GM18511 (cell line): ENCODE measurements at regions not wholly inside any gene's neighbourhood (a gene's known extent, or its start where the extent isn't known, plus 50 kb on each side); places are given as distances from the start of the nearest gene placed in this dataset.
A peak's percentile ranks its signal among the peaks of the same experiment; 100 is the strongest.
"Not testable (repeated sequence)": the region's sequence is repeated elsewhere in the genome, so short reads cannot be mapped to it uniquely, and the experiment has no call there.

Experiments
- ATAC-seq: cut with Tn5 transposase; IDR thresholded peaks from one replicate; pipeline ENCODE4 v1.9.1; 2021; ENCODE audit warnings: mild to moderate bottlenecking, moderate library complexity; ENCODE audit not compliant: unreplicated experiment

- no peak for ATAC-seq
These were observed 178.0 kb downstream of the FOXG1 start for GRCh38 chr14:28944605-28945004.

GRCh38 chr14:28946267-28946666 lies 179.7 kb downstream of the FOXG1 start:
- ATAC-seq: no peak

- ATAC-seq: no peak
These were observed 182.9 kb downstream of the FOXG1 start for GRCh38 chr14:28949503-28949902.

GRCh38 chr14:28952161-28952560 lies 185.6 kb downstream of the FOXG1 start:
- no peak for ATAC-seq

- no peak for ATAC-seq
These were observed 186.1 kb downstream of the FOXG1 start for GRCh38 chr14:28952666-28953065.

GRCh38 chr14:28953973-28954372 lies 187.4 kb downstream of the FOXG1 start:
- no peak for ATAC-seq

- peak; percentile 95 for ATAC-seq
These were observed 200.0 kb downstream of the FOXG1 start for GRCh38 chr14:28966416-28967233.

- ATAC-seq: no peak
These were observed 208.5 kb downstream of the FOXG1 start for GRCh38 chr14:28975084-28975483.

GRCh38 chr14:28982228-28982627 lies 215.6 kb downstream of the FOXG1 start:
- no peak for ATAC-seq

GRCh38 chr14:28983279-28983678 lies 216.7 kb downstream of the FOXG1 start:
- peak; percentile 78 for ATAC-seq

- no peak for ATAC-seq
These were observed 220.9 kb downstream of the FOXG1 start for GRCh38 chr14:28987516-28987915.

GRCh38 chr14:28997196-28997595 lies 230.6 kb downstream of the FOXG1 start:
- ATAC-seq: not testable (repeated sequence)

GRCh38 chr14:28999656-29000055 lies 233.1 kb downstream of the FOXG1 start:
- no peak for ATAC-seq

- ATAC-seq: no peak
These were observed 239.1 kb downstream of the FOXG1 start for GRCh38 chr14:29005647-29006046.

GRCh38 chr14:29007990-29008389 lies 241.4 kb downstream of the FOXG1 start:
- ATAC-seq: no peak

GRCh38 chr14:29016050-29016900 lies 249.7 kb downstream of the FOXG1 start:
- peak; percentile 67 for ATAC-seq

GRCh38 chr14:29023505-29023904 lies 256.9 kb downstream of the FOXG1 start:
- ATAC-seq: not testable (repeated sequence)

- not testable (repeated sequence) for ATAC-seq
These were observed 260.9 kb downstream of the FOXG1 start for GRCh38 chr14:29027441-29027840.

- ATAC-seq: not testable (repeated sequence)
These were observed 261.5 kb downstream of the FOXG1 start for GRCh38 chr14:29027941-29028705.

GRCh38 chr14:29028973-29029582 lies 262.5 kb downstream of the FOXG1 start:
- ATAC-seq: no peak

- ATAC-seq: no peak
These were observed 263.5 kb downstream of the FOXG1 start for GRCh38 chr14:29030121-29030520.
